IMR-90 (cell line): ENCODE measurements at regions not wholly inside any gene's neighbourhood (a gene's known extent, or its start where the extent isn't known, plus 50 kb on each side); places are given as distances from the start of the nearest gene placed in this dataset.

ENCODE experiments used
- BHLHE40 ChIP-seq: fragments of 150-350 bp; IDR thresholded peaks from 2 replicates; pipeline ENCODE4 v1.6.1; 2016; ENCODE audit warnings: mild to moderate bottlenecking, low read depth, low read length
- CEBPB ChIP-seq: IDR thresholded peaks from 2 replicates; pipeline ENCODE4 v1.6.1; 2012; ENCODE audit warnings: low read depth, low read length, improper control_type of control experiment
- CHD1 ChIP-seq: IDR thresholded peaks from 2 replicates; pipeline ENCODE4 v1.6.1; 2012; ENCODE audit warnings: low read depth, low read length, improper control_type of control experiment
- FOS ChIP-seq: fragments of 150-350 bp; IDR thresholded peaks from 2 replicates; pipeline ENCODE4 v1.6.1; 2016; ENCODE audit warnings: low read depth, low read length
- MAFK ChIP-seq: IDR thresholded peaks from 2 replicates; pipeline ENCODE4 v1.6.1; 2012; ENCODE audit warnings: low read depth, low read length, improper control_type of control experiment
- MAZ ChIP-seq: IDR thresholded peaks from 2 replicates; pipeline ENCODE4 v1.6.1; 2012; ENCODE audit warnings: low read depth, mild to moderate bottlenecking, low read length, improper control_type of control experiment, moderate library complexity, borderline replicate concordance
- MXI1 ChIP-seq: IDR thresholded peaks from 2 replicates; pipeline ENCODE4 v1.6.1; 2012; ENCODE audit warnings: low read depth, mild to moderate bottlenecking, low read length, moderate library complexity, borderline replicate concordance
- NFE2L2 ChIP-seq: fragments of 150-350 bp; IDR thresholded peaks from 2 replicates; pipeline ENCODE4 v1.6.1; 2016; ENCODE audit warnings: low read depth, mild to moderate bottlenecking, low read length
- POLR2A ChIP-seq: IDR thresholded peaks from 2 replicates; pipeline ENCODE4 v1.6.1; 2012; ENCODE audit warnings: mild to moderate bottlenecking, low read depth, low read length
- RAD21 ChIP-seq: IDR thresholded peaks from 2 replicates; pipeline ENCODE4 v1.6.1; 2012; ENCODE audit warnings: low read length, improper control_type of control experiment
- RFX5 ChIP-seq: IDR thresholded peaks from 2 replicates; pipeline ENCODE4 v1.8.0; 2012; ENCODE audit warnings: low read depth, mild to moderate bottlenecking, low read length, moderate library complexity
- SMC3 ChIP-seq: fragments of 150-350 bp; IDR thresholded peaks from 2 replicates; pipeline ENCODE4 v1.6.1; 2016; ENCODE audit warnings: low read depth, mild to moderate bottlenecking, antibody characterized with exemption, low read length, moderate library complexity
- TF ChIP-seq, protein P1 (sequence below): fragments of 150-350 bp; IDR thresholded peaks from 2 replicates; pipeline ENCODE4 v1.6.1; 2017; ENCODE audit warnings: mild to moderate bottlenecking, antibody characterized with exemption, low read length, low read depth
- TF ChIP-seq, protein P2 (sequence below): conservative IDR thresholded peaks from 2 replicates; pipeline ENCODE4 v1.5.1; 2012; ENCODE audit warnings: mild to moderate bottlenecking, low read depth, low read length, improper control_type of control experiment

DNA sequence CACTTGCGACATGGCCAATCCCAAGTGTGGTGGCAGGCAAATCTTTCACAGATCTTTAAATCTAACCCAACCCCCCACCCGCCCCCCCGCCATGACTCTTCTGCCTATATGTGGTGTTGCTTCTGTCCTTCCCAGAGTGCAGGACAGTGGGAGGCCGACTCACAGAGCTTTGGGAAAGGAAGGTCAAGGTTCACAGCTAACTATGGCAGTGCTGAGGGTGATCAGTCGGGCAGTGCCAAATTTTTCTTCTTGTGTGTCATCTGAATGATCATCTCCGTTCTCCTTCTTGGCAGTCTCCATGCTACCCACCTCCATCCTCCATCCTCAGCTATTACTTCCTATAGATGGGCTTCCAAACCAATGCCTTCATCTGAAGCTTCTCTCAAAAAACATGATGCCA, 129.0 kb upstream of the NFIB start:
- TF ChIP-seq, protein P1, sequence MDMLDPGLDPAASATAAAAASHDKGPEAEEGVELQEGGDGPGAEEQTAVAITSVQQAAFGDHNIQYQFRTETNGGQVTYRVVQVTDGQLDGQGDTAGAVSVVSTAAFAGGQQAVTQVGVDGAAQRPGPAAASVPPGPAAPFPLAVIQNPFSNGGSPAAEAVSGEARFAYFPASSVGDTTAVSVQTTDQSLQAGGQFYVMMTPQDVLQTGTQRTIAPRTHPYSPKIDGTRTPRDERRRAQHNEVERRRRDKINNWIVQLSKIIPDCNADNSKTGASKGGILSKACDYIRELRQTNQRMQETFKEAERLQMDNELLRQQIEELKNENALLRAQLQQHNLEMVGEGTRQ, result no peak
- no peak for TF ChIP-seq RAD21
- no peak for TF ChIP-seq MAFK
- TF ChIP-seq, protein P2, sequence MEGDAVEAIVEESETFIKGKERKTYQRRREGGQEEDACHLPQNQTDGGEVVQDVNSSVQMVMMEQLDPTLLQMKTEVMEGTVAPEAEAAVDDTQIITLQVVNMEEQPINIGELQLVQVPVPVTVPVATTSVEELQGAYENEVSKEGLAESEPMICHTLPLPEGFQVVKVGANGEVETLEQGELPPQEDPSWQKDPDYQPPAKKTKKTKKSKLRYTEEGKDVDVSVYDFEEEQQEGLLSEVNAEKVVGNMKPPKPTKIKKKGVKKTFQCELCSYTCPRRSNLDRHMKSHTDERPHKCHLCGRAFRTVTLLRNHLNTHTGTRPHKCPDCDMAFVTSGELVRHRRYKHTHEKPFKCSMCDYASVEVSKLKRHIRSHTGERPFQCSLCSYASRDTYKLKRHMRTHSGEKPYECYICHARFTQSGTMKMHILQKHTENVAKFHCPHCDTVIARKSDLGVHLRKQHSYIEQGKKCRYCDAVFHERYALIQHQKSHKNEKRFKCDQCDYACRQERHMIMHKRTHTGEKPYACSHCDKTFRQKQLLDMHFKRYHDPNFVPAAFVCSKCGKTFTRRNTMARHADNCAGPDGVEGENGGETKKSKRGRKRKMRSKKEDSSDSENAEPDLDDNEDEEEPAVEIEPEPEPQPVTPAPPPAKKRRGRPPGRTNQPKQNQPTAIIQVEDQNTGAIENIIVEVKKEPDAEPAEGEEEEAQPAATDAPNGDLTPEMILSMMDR, result no peak
- no peak for TF ChIP-seq POLR2A
- no peak for TF ChIP-seq SMC3
- TF ChIP-seq BHLHE40, result no peak
- TF ChIP-seq MXI1, result no peak
- no peak for TF ChIP-seq RFX5
- TF ChIP-seq CEBPB, result no peak
- no peak for TF ChIP-seq NFE2L2
- no peak for TF ChIP-seq CHD1
- TF ChIP-seq FOS, result no peak
- no peak for TF ChIP-seq MAZ
